Hematopoietic multipotent progenitor cell treated with erythropoietin and hydrocortisone succinate and interleukin-3 and kit ligand, for 4 days (in vitro differentiated cells): ENCODE measurements at regions not wholly inside any gene's neighbourhood (a gene's known extent, or its start where the extent isn't known, plus 50 kb on each side); places are given as distances from the start of the nearest gene placed in this dataset.
"Not testable (repeated sequence)": the region's sequence is repeated elsewhere in the genome, so short reads cannot be mapped to it uniquely, and the experiment has no call there.

Source experiments
- DNase-seq: peaks from one replicate; pipeline ENCODE4 v3.0.0-alpha.2; 2015

GRCh38 chr21:9026729-9027416, 1494.5 kb upstream of the TPTE start:
- not testable (repeated sequence) for DNase-seq

- DNase-seq: not testable (repeated sequence)
Observed at GRCh38 chr21:9027417-9027800, 1494.0 kb upstream of the TPTE start.

- not testable (repeated sequence) for DNase-seq
Observed at GRCh38 chr21:9028624-9029431, 1492.6 kb upstream of the TPTE start.

GRCh38 chr21:9030141-9030665, 1491.2 kb upstream of the TPTE start:
- not testable (repeated sequence) for DNase-seq

GRCh38 chr21:9031482-9032374, 1489.7 kb upstream of the TPTE start:
- not testable (repeated sequence) for DNase-seq

- DNase-seq: not testable (repeated sequence)
Observed at GRCh38 chr21:9032547-9032946, 1488.8 kb upstream of the TPTE start.

- not testable (repeated sequence) for DNase-seq
Observed at GRCh38 chr21:9033295-9033694, 1488.1 kb upstream of the TPTE start.

- DNase-seq: not testable (repeated sequence)
Observed at GRCh38 chr21:9034491-9035200, 1486.7 kb upstream of the TPTE start.

- DNase-seq: not testable (repeated sequence)
Observed at GRCh38 chr21:9035225-9035624, 1486.2 kb upstream of the TPTE start.

- DNase-seq: not testable (repeated sequence)
Observed at GRCh38 chr21:9035970-9036369, 1485.4 kb upstream of the TPTE start.

- not testable (repeated sequence) for DNase-seq
Observed at GRCh38 chr21:9036966-9037587, 1484.3 kb upstream of the TPTE start.

- DNase-seq: not testable (repeated sequence)
Observed at GRCh38 chr21:9037588-9038544, 1483.5 kb upstream of the TPTE start.

GRCh38 chr21:9039520-9040365, 1481.6 kb upstream of the TPTE start:
- not testable (repeated sequence) for DNase-seq

- DNase-seq: not testable (repeated sequence)
Observed at GRCh38 chr21:9040406-9040805, 1481.0 kb upstream of the TPTE start.

GRCh38 chr21:9041175-9041948, 1480.0 kb upstream of the TPTE start:
- not testable (repeated sequence) for DNase-seq

GRCh38 chr21:9043089-9043488, 1478.3 kb upstream of the TPTE start:
- not testable (repeated sequence) for DNase-seq

- not testable (repeated sequence) for DNase-seq
Observed at GRCh38 chr21:9046870-9047269, 1474.5 kb upstream of the TPTE start.

GRCh38 chr21:9067515-9067914, 1453.9 kb upstream of the TPTE start:
- not testable (repeated sequence) for DNase-seq
